ENCODE measurements at regions not wholly inside any gene's neighbourhood (a gene's known extent, or its start where the extent isn't known, plus 50 kb on each side); places are given as distances from the start of the nearest gene placed in this dataset.
"Not testable (repeated sequence)": the region's sequence is repeated elsewhere in the genome, so short reads cannot be mapped to it uniquely, and the experiment has no call there.

GRCh38 chr6:169093770-169094551 is 159.7 kb downstream of the THBS2 start:
- Histone ChIP-seq H3K9me3 (ENCODE audit: control insufficient read depth in 2 of 2, low read length in 2 of 2) (no peaks in the 10 kb centered on the region), H3K9ac (ENCODE audit: low read depth in 1 of 2, low read length in 2 of 2) (no peak overlapping the region), H3K27ac (ENCODE audit: low read depth in 2 of 2, low read length in 2 of 2) (no peak overlapping the region), H3K4me3 (ENCODE audit: low read length in 2 of 2) (no peak overlapping the region), H3K36me3 (ENCODE audit: control insufficient read depth in 2 of 2, insufficient read depth in 2 of 2, low read length in 2 of 2) (no peaks in the 10 kb centered on the region), H3K4me1 (ENCODE audit: control insufficient read depth in 2 of 2, insufficient read depth in 2 of 2, low read length in 2 of 2) (no peaks in the 10 kb centered on the region), H3K27me3 (ENCODE audit: control insufficient read depth in 2 of 2, insufficient read depth in 2 of 2, low read length in 2 of 2) (no peaks in the 10 kb centered on the region)

GRCh38 chr6:169093066-169093723 is 160.5 kb downstream of the THBS2 start:
- no peak overlapping the region for H3K27ac ChIP-seq (ENCODE audit: low read depth in 2 of 2, low read length in 2 of 2)
- H3K9ac ChIP-seq (ENCODE audit: low read depth in 1 of 2, low read length in 2 of 2), result no peak overlapping the region
- H3K4me1 ChIP-seq (ENCODE audit: control insufficient read depth in 2 of 2, insufficient read depth in 2 of 2, low read length in 2 of 2), result no peaks in the 10 kb centered on the region
- H3K9me3 ChIP-seq (ENCODE audit: control insufficient read depth in 2 of 2, low read length in 2 of 2), result no peaks in the 10 kb centered on the region
- no peaks in the 10 kb centered on the region for H3K36me3 ChIP-seq (ENCODE audit: control insufficient read depth in 2 of 2, insufficient read depth in 2 of 2, low read length in 2 of 2)
- H3K4me3 ChIP-seq (ENCODE audit: low read length in 2 of 2), result no peak overlapping the region
- no peaks in the 10 kb centered on the region for H3K27me3 ChIP-seq (ENCODE audit: control insufficient read depth in 2 of 2, insufficient read depth in 2 of 2, low read length in 2 of 2)

GRCh38 chr6:169092375-169092774 is 161.3 kb downstream of the THBS2 start:
- Histone ChIP-seq H3K36me3 (ENCODE audit: control insufficient read depth in 2 of 2, insufficient read depth in 2 of 2, low read length in 2 of 2) (no peaks in the 10 kb centered on the region), H3K27ac (ENCODE audit: low read depth in 2 of 2, low read length in 2 of 2) (no peak overlapping the region), H3K4me1 (ENCODE audit: control insufficient read depth in 2 of 2, insufficient read depth in 2 of 2, low read length in 2 of 2) (no peaks in the 10 kb centered on the region), H3K9ac (ENCODE audit: low read depth in 1 of 2, low read length in 2 of 2) (no peak overlapping the region), H3K9me3 (ENCODE audit: control insufficient read depth in 2 of 2, low read length in 2 of 2) (no peaks in the 10 kb centered on the region), H3K27me3 (ENCODE audit: control insufficient read depth in 2 of 2, insufficient read depth in 2 of 2, low read length in 2 of 2) (no peaks in the 10 kb centered on the region), H3K4me3 (ENCODE audit: low read length in 2 of 2) (no peak overlapping the region)

- H3K36me3 ChIP-seq (ENCODE audit: control insufficient read depth in 2 of 2, insufficient read depth in 2 of 2, low read length in 2 of 2); H3K9me3 ChIP-seq (ENCODE audit: control insufficient read depth in 2 of 2, low read length in 2 of 2); H3K27ac ChIP-seq (ENCODE audit: low read depth in 2 of 2, low read length in 2 of 2); H3K9ac ChIP-seq (ENCODE audit: low read depth in 1 of 2, low read length in 2 of 2); H3K4me1 ChIP-seq (ENCODE audit: control insufficient read depth in 2 of 2, insufficient read depth in 2 of 2, low read length in 2 of 2); H3K27me3 ChIP-seq (ENCODE audit: control insufficient read depth in 2 of 2, insufficient read depth in 2 of 2, low read length in 2 of 2); H3K4me3 ChIP-seq (ENCODE audit: low read length in 2 of 2): not testable (repeated sequence)
Measured at GRCh38 chr6:169090514-169091127, 163.0 kb downstream of the THBS2 start.

- Histone ChIP-seq H3K4me1 (ENCODE audit: control insufficient read depth in 2 of 2, insufficient read depth in 2 of 2, low read length in 2 of 2) (no peaks in the 10 kb centered on the region), H3K27me3 (ENCODE audit: control insufficient read depth in 2 of 2, insufficient read depth in 2 of 2, low read length in 2 of 2) (no peaks in the 10 kb centered on the region), H3K4me3 (ENCODE audit: low read length in 2 of 2) (no peak overlapping the region), H3K9me3 (ENCODE audit: control insufficient read depth in 2 of 2, low read length in 2 of 2) (no peaks in the 10 kb centered on the region), H3K27ac (ENCODE audit: low read depth in 2 of 2, low read length in 2 of 2) (no peak overlapping the region), H3K9ac (ENCODE audit: low read depth in 1 of 2, low read length in 2 of 2) (no peak overlapping the region), H3K36me3 (ENCODE audit: control insufficient read depth in 2 of 2, insufficient read depth in 2 of 2, low read length in 2 of 2) (no peaks in the 10 kb centered on the region)
Measured at GRCh38 chr6:169088762-169089161, 164.9 kb downstream of the THBS2 start.

DNA sequence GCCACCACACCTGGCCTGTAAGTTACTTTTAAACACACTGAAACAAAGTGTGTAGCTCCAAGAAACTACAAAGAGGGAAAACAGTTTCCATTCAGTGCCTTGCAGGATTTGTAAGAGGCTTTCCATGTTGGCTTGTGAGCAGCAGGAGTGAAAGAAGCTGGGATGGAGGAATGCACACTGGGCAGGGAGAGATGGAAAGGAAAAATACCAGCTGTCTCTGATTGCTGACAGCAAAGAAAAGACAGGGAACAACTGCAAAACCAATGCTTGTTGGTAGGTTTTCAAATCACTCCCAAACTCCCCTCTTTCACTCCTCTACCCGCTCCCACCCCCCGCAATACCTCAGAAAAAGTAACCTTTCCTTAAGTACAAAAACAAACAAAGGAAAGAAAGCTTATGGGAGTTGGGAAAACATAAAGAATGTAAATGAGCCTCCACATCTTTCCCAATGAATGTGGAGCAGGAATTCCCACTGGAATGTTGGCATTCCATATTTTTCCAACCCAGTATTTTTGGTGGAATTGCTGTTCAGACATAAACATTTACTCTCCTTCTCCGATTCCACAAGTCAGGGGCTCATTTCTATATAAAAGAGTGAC is 166.1 kb downstream of the THBS2 start:
- H3K9ac ChIP-seq (ENCODE audit: low read depth in 1 of 2, low read length in 2 of 2), result no peak overlapping the region
- no peaks in the 10 kb centered on the region for H3K9me3 ChIP-seq (ENCODE audit: control insufficient read depth in 2 of 2, low read length in 2 of 2)
- no peaks in the 10 kb centered on the region for H3K27me3 ChIP-seq (ENCODE audit: control insufficient read depth in 2 of 2, insufficient read depth in 2 of 2, low read length in 2 of 2)
- H3K27ac ChIP-seq (ENCODE audit: low read depth in 2 of 2, low read length in 2 of 2), result no peak overlapping the region
- no peaks in the 10 kb centered on the region for H3K4me1 ChIP-seq (ENCODE audit: control insufficient read depth in 2 of 2, insufficient read depth in 2 of 2, low read length in 2 of 2)
- H3K4me3 ChIP-seq (ENCODE audit: low read length in 2 of 2), result no peak overlapping the region
- no peaks in the 10 kb centered on the region for H3K36me3 ChIP-seq (ENCODE audit: control insufficient read depth in 2 of 2, insufficient read depth in 2 of 2, low read length in 2 of 2)

DNA sequence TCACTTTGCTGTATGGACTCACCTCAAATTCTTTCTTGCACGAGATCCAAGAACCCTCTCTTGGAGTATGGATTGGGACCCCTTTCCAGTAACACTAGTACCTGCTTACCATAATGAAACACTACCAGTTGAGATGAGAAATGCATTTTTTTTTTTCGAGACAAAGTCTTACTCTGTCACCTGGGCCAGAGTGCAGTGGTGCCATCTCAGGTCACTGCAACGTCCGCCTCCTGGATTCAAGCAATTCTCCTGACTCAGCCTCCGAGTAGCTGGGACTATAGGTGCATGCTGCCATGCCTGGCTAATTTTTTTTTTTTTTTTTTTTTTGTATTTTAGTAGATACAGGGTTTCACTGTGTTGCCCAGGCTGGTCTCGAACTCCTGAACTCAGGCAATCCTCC is 167.0 kb downstream of the THBS2 start:
- H3K9me3 ChIP-seq (ENCODE audit: control insufficient read depth in 2 of 2, low read length in 2 of 2); H3K36me3 ChIP-seq (ENCODE audit: control insufficient read depth in 2 of 2, insufficient read depth in 2 of 2, low read length in 2 of 2); H3K4me1 ChIP-seq (ENCODE audit: control insufficient read depth in 2 of 2, insufficient read depth in 2 of 2, low read length in 2 of 2); H3K27ac ChIP-seq (ENCODE audit: low read depth in 2 of 2, low read length in 2 of 2); H3K27me3 ChIP-seq (ENCODE audit: control insufficient read depth in 2 of 2, insufficient read depth in 2 of 2, low read length in 2 of 2); H3K4me3 ChIP-seq (ENCODE audit: low read length in 2 of 2); H3K9ac ChIP-seq (ENCODE audit: low read depth in 1 of 2, low read length in 2 of 2): not testable (repeated sequence)

DNA sequence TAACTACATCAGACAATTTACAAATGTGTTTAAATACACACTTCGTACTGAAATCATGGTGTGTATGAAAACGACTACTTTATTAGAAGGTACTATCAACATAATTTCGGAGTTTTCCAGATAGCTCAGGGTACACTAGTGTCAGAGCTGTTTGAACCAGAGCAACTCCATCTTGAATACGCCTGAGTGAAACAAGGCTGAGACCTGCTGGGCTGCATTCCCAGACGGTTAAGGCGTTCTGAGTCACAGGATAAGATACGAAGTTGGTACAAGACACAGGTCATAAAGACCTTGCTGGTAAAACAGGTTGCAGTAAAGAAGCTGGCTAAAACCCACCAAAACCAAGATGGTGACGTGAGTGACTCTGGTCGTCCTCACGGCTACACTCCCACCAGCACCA is 167.6 kb downstream of the THBS2 start:
- H3K27me3 ChIP-seq (ENCODE audit: control insufficient read depth in 2 of 2, insufficient read depth in 2 of 2, low read length in 2 of 2), result no peaks in the 10 kb centered on the region

GRCh38 chr6:169085466-169085865 is 168.2 kb downstream of the THBS2 start:
- Histone ChIP-seq H3K27ac (ENCODE audit: low read depth in 2 of 2, low read length in 2 of 2) (no peak overlapping the region), H3K4me1 (ENCODE audit: control insufficient read depth in 2 of 2, insufficient read depth in 2 of 2, low read length in 2 of 2) (no peaks in the 10 kb centered on the region), H3K27me3 (ENCODE audit: control insufficient read depth in 2 of 2, insufficient read depth in 2 of 2, low read length in 2 of 2) (no peaks in the 10 kb centered on the region), H3K36me3 (ENCODE audit: control insufficient read depth in 2 of 2, insufficient read depth in 2 of 2, low read length in 2 of 2) (no peaks in the 10 kb centered on the region), H3K9me3 (ENCODE audit: control insufficient read depth in 2 of 2, low read length in 2 of 2) (no peaks in the 10 kb centered on the region), H3K9ac (ENCODE audit: low read depth in 1 of 2, low read length in 2 of 2) (no peak overlapping the region), H3K4me3 (ENCODE audit: low read length in 2 of 2) (no peak overlapping the region)

More for the DNA sequence above, 167.6 kb downstream of the THBS2 start:
- Histone ChIP-seq H3K9ac (ENCODE audit: low read depth in 1 of 2, low read length in 2 of 2) (no peak overlapping the region), H3K9me3 (ENCODE audit: control insufficient read depth in 2 of 2, low read length in 2 of 2) (no peaks in the 10 kb centered on the region), H3K27ac (ENCODE audit: low read depth in 2 of 2, low read length in 2 of 2) (no peak overlapping the region), H3K36me3 (ENCODE audit: control insufficient read depth in 2 of 2, insufficient read depth in 2 of 2, low read length in 2 of 2) (no peaks in the 10 kb centered on the region), H3K4me1 (ENCODE audit: control insufficient read depth in 2 of 2, insufficient read depth in 2 of 2, low read length in 2 of 2) (no peaks in the 10 kb centered on the region), H3K4me3 (ENCODE audit: low read length in 2 of 2) (no peak overlapping the region)

GRCh38 chr6:169084557-169084956 is 169.1 kb downstream of the THBS2 start:
- not testable (repeated sequence) for H3K4me1 ChIP-seq (ENCODE audit: control insufficient read depth in 2 of 2, insufficient read depth in 2 of 2, low read length in 2 of 2); H3K9me3 ChIP-seq (ENCODE audit: control insufficient read depth in 2 of 2, low read length in 2 of 2); H3K27me3 ChIP-seq (ENCODE audit: control insufficient read depth in 2 of 2, insufficient read depth in 2 of 2, low read length in 2 of 2); H3K36me3 ChIP-seq (ENCODE audit: control insufficient read depth in 2 of 2, insufficient read depth in 2 of 2, low read length in 2 of 2); H3K27ac ChIP-seq (ENCODE audit: low read depth in 2 of 2, low read length in 2 of 2); H3K9ac ChIP-seq (ENCODE audit: low read depth in 1 of 2, low read length in 2 of 2); H3K4me3 ChIP-seq (ENCODE audit: low read length in 2 of 2)
